Neural cell (in vitro differentiated cells): ENCODE measurements at regions not wholly inside any gene's neighbourhood (a gene's known extent, or its start where the extent isn't known, plus 50 kb on each side); places are given as distances from the start of the nearest gene placed in this dataset.

Experiments used
- H2AFZ ChIP-seq: fragments of 200-600, 300-800 bp; sonication (generic), shearing (Covaris generic); 2 replicates; pipeline ENCODE4 v1.6.0; 2014; ENCODE audit warnings: low read depth, mild to moderate bottlenecking, antibody characterized with exemption, low read length, moderate library complexity
- H3F3A ChIP-seq: fragments of 200-600 bp; shearing (Covaris generic); 2 replicates; pipeline ENCODE4 v1.6.1; 2016; ENCODE audit warnings: mild to moderate bottlenecking, moderate library complexity, mixed read lengths, antibody characterized with exemption, low read length; ENCODE audit not compliant: insufficient read depth, poor library complexity, severe bottlenecking
- H3K27ac ChIP-seq: fragments of 200-600, 300-800 bp; sonication (generic), shearing (Covaris generic); 2 replicates; pipeline ENCODE4 v1.5.1; 2014; ENCODE audit warnings: mild to moderate bottlenecking, low read length, moderate library complexity
- H3K27me3 ChIP-seq: fragments of 300-800, 200-600 bp; sonication (generic), shearing (Covaris generic); 2 replicates; pipeline ENCODE4 v1.6.0; 2014; ENCODE audit warnings: mild to moderate bottlenecking, low read depth, low read length, moderate library complexity; ENCODE audit not compliant: insufficient read depth
- H3K36me3 ChIP-seq: fragments of 300-800, 200-600 bp; sonication (generic), shearing (Covaris generic); 2 replicates; pipeline ENCODE4 v1.5.1; 2014; ENCODE audit warnings: mild to moderate bottlenecking, antibody characterized with exemption, low read length, moderate library complexity; ENCODE audit not compliant: insufficient read depth
- H3K4me2 ChIP-seq: fragments of 300-800, 200-600 bp; sonication (generic), shearing (Covaris generic); 2 replicates; pipeline ENCODE4 v1.6.0; 2014; ENCODE audit warnings: mild to moderate bottlenecking, low read length
- H3K4me3 ChIP-seq: fragments of 300-800, 200-600 bp; sonication (generic), shearing (Covaris generic); 2 replicates; pipeline ENCODE4 v1.5.1; 2014; ENCODE audit warnings: mild to moderate bottlenecking, low read length, moderate library complexity
- H3K79me2 ChIP-seq: fragments of 200-600 bp; shearing (Covaris generic); replicated peaks from 2 replicates; pipeline ENCODE4 v1.6.0; 2014; ENCODE audit warnings: mild to moderate bottlenecking, low read length, moderate library complexity; ENCODE audit not compliant: insufficient read depth
- H3K9ac ChIP-seq: fragments of 300-800, 200-600 bp; sonication (generic), shearing (Covaris generic); 2 replicates; pipeline ENCODE4 v1.6.1; 2016; ENCODE audit warnings: mild to moderate bottlenecking, low read length, mixed read lengths
- H3K9me2 ChIP-seq: fragments of 200-600 bp; shearing (Covaris generic); 2 replicates; pipeline ENCODE4 v1.6.1; 2016; ENCODE audit warnings: mild to moderate bottlenecking, low read length, mixed read lengths; ENCODE audit not compliant: insufficient read depth
- H3K9me3 ChIP-seq: fragments of 200-600, 300-800 bp; sonication (generic), shearing (Covaris generic); 2 replicates; pipeline ENCODE4 v1.6.1; 2016; ENCODE audit warnings: mild to moderate bottlenecking, mixed run types, low read length, moderate library complexity, mixed read lengths
- H4K20me1 ChIP-seq: fragments of 200-600 bp; shearing (Covaris generic); 2 replicates; pipeline ENCODE4 v1.6.1; 2016; ENCODE audit warnings: mild to moderate bottlenecking, mixed run types; ENCODE audit not compliant: insufficient read depth
- EP300 ChIP-seq: fragments of 450-650 bp; conservative IDR thresholded peaks from 2 replicates; pipeline ENCODE4 v1.6.1; 2014; ENCODE audit warnings: antibody characterized with exemption, mild to moderate bottlenecking, moderate library complexity; ENCODE audit not compliant: poor library complexity, severe bottlenecking
- EZH2 ChIP-seq: fragments of 200-600, 300-800 bp; shearing (Covaris generic), sonication (generic); IDR thresholded peaks from 2 replicates; pipeline ENCODE4 v1.6.1; 2014; ENCODE audit warnings: antibody characterized with exemption, low read length, borderline replicate concordance, mild to moderate bottlenecking; ENCODE audit not compliant: insufficient read depth, poor library complexity, severe bottlenecking
- MXI1 ChIP-seq: fragments of 450-650 bp; conservative IDR thresholded peaks from 2 replicates; pipeline ENCODE4 v1.6.1; 2014; ENCODE audit warnings: antibody characterized with exemption, mild to moderate bottlenecking; ENCODE audit not compliant: poor library complexity, severe bottlenecking
- POLR2AphosphoS5 ChIP-seq: IDR thresholded peaks from 2 replicates; pipeline ENCODE4 v1.6.1; 2012
- RAD21 ChIP-seq: fragments of 450-650 bp; conservative IDR thresholded peaks from 2 replicates; pipeline ENCODE4 v1.6.1; 2014; ENCODE audit warnings: antibody characterized with exemption, mild to moderate bottlenecking, moderate library complexity
- SMC3 ChIP-seq: fragments of 450-650 bp; conservative IDR thresholded peaks from 2 replicates; pipeline ENCODE4 v1.6.1; 2014; ENCODE audit warnings: antibody characterized with exemption, mild to moderate bottlenecking, moderate library complexity; ENCODE audit not compliant: poor library complexity
- TAF1 ChIP-seq: IDR thresholded peaks from 2 replicates; pipeline ENCODE4 v1.6.1; 2012; ENCODE audit warnings: low read depth
- TF ChIP-seq, protein P1 (sequence below): fragments of 450-650 bp; IDR thresholded peaks from 2 replicates; pipeline ENCODE4 v1.5.1; 2014; ENCODE audit warnings: antibody characterized with exemption, mild to moderate bottlenecking, moderate library complexity; ENCODE audit not compliant: poor library complexity, severe bottlenecking
- TF ChIP-seq, protein P2 (sequence below): IDR thresholded peaks from 2 replicates; pipeline ENCODE4 v1.6.1; 2012; ENCODE audit warnings: borderline replicate concordance

DNA sequence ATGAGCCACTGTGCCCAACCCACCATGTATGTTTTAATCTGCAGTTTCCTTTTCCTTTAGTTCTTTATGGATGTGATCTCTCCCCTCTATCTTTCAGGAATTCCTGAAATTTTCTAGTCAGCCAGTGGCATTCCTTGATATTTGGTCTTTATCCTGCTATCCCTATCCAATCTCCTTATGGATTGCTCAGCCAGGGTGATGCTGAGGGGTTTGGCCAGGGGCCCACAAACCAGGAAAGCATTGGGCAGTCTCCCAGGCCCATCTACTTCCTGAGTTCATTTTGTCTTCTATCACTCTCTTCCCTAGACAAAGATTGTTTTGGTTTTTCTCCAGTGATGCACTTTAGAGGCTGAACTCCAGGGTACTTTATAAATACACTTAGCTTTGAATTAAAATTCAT, 115.9 kb downstream of the KATNIP start:
- Histone ChIP-seq H2AFZ (no peak overlapping the region), H3K9me3 (no peaks in the 10 kb centered on the region), H3K27ac (no peak overlapping the region), H3K36me3 (no peaks in the 10 kb centered on the region), H3K79me2 (no peaks in the 10 kb centered on the region), H3K9ac (no peak overlapping the region), H3K4me3 (no peak overlapping the region), H3F3A (no peaks in the 10 kb centered on the region), H3K9me2 (no peaks in the 10 kb centered on the region), H4K20me1 (no peaks in the 10 kb centered on the region), H3K4me2 (no peak overlapping the region), H3K27me3 (no peaks in the 10 kb centered on the region)
- TF ChIP-seq EZH2 (no peak), EP300 (no peak)
- TF ChIP-seq, protein P1, sequence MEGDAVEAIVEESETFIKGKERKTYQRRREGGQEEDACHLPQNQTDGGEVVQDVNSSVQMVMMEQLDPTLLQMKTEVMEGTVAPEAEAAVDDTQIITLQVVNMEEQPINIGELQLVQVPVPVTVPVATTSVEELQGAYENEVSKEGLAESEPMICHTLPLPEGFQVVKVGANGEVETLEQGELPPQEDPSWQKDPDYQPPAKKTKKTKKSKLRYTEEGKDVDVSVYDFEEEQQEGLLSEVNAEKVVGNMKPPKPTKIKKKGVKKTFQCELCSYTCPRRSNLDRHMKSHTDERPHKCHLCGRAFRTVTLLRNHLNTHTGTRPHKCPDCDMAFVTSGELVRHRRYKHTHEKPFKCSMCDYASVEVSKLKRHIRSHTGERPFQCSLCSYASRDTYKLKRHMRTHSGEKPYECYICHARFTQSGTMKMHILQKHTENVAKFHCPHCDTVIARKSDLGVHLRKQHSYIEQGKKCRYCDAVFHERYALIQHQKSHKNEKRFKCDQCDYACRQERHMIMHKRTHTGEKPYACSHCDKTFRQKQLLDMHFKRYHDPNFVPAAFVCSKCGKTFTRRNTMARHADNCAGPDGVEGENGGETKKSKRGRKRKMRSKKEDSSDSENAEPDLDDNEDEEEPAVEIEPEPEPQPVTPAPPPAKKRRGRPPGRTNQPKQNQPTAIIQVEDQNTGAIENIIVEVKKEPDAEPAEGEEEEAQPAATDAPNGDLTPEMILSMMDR = no peak

DNA sequence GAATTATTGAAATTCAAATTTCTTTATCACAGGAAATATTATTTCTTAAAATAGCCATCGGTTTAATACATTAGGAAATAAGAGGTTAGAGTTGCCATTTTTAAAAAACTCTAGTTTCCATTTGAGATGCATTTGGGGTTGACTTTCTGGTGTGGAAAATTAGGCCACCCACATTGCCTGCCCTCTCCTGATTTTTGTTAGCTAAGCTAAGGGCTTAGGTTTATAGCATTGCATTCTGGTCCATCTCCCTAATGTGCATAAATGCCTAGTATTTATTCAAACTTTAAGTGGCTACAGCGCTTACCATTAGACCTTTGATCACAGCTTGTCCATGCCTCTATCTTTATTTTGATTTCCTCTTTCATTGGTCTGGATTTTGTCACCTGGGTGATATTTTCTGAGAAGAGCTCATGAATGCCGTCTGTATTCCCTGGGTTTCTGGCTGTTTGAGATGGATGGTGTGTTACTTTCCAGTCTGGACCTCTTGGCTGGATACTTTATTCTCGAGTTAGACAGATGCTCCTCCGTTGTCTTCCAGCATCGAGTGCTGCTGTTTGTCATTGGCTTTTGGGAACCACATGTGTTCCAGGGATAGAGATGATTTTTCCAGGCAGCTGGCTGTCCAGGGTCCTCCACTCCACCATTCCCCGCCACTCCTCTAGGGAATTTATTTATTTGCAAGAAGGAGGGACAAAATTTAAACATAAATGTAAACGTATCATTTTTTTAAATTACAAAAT, 120.3 kb downstream of the KATNIP start:
- H3K79me2 ChIP-seq = no peaks in the 10 kb centered on the region
- H2AFZ ChIP-seq = no peak overlapping the region
- no peak overlapping the region for H3K27ac ChIP-seq
- no peak overlapping the region for H3K4me3 ChIP-seq
- H3K9me3 ChIP-seq = no peaks in the 10 kb centered on the region
- H3K4me2 ChIP-seq = no peak overlapping the region
- H3K9me2 ChIP-seq = no peaks in the 10 kb centered on the region
- H3K9ac ChIP-seq = no peak overlapping the region
- TF ChIP-seq, protein P2, sequence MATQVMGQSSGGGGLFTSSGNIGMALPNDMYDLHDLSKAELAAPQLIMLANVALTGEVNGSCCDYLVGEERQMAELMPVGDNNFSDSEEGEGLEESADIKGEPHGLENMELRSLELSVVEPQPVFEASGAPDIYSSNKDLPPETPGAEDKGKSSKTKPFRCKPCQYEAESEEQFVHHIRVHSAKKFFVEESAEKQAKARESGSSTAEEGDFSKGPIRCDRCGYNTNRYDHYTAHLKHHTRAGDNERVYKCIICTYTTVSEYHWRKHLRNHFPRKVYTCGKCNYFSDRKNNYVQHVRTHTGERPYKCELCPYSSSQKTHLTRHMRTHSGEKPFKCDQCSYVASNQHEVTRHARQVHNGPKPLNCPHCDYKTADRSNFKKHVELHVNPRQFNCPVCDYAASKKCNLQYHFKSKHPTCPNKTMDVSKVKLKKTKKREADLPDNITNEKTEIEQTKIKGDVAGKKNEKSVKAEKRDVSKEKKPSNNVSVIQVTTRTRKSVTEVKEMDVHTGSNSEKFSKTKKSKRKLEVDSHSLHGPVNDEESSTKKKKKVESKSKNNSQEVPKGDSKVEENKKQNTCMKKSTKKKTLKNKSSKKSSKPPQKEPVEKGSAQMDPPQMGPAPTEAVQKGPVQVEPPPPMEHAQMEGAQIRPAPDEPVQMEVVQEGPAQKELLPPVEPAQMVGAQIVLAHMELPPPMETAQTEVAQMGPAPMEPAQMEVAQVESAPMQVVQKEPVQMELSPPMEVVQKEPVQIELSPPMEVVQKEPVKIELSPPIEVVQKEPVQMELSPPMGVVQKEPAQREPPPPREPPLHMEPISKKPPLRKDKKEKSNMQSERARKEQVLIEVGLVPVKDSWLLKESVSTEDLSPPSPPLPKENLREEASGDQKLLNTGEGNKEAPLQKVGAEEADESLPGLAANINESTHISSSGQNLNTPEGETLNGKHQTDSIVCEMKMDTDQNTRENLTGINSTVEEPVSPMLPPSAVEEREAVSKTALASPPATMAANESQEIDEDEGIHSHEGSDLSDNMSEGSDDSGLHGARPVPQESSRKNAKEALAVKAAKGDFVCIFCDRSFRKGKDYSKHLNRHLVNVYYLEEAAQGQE = no peak
- TF ChIP-seq POLR2AphosphoS5 (no peak), MXI1 (no peak), EZH2 (no peak), TAF1 (no peak), EP300 (no peak), RAD21 (no peak), SMC3 (no peak)
- TF ChIP-seq, protein P1 = no peak
- no peaks in the 10 kb centered on the region for H4K20me1 ChIP-seq
- H3K36me3 ChIP-seq = no peaks in the 10 kb centered on the region
- H3F3A ChIP-seq = no peaks in the 10 kb centered on the region
- no peaks in the 10 kb centered on the region for H3K27me3 ChIP-seq
